Large intestine (tissue), 3 donors: ENCODE measurements at regions not wholly inside any gene's neighbourhood (a gene's known extent, or its start where the extent isn't known, plus 50 kb on each side); places are given as distances from the start of the nearest gene placed in this dataset.

Experiments used
- DNase-seq, 2 donors: peaks; one replicate each; pipeline versions ENCODE4 v3.0.0 to v3.0.0-alpha.2; 2013
- H3K27ac ChIP-seq: one replicate; pipeline ENCODE4 v1.5.1; 2013; ENCODE audit warnings: low read length
- H3K27me3 ChIP-seq: 2 replicates; pipeline ENCODE4 v1.6.1; 2013; ENCODE audit warnings: low read length; ENCODE audit not compliant: control insufficient read depth, insufficient read depth
- H3K36me3 ChIP-seq: 2 replicates; pipeline ENCODE4 v1.6.1; 2013; ENCODE audit warnings: low read length; ENCODE audit not compliant: control insufficient read depth, insufficient read depth
- H3K4me1 ChIP-seq: one replicate; pipeline ENCODE4 v1.6.1; 2013; ENCODE audit warnings: low read length; ENCODE audit not compliant: control insufficient read depth, insufficient read depth
- H3K4me3 ChIP-seq: one replicate; pipeline ENCODE4 v1.5.1; 2013; ENCODE audit warnings: low read length
- H3K9me3 ChIP-seq: one replicate; pipeline ENCODE4 v1.6.1; 2013; ENCODE audit warnings: mild to moderate bottlenecking, low read depth, low read length, moderate library complexity; ENCODE audit not compliant: control insufficient read depth
- WGBS: methylation state at CpG from one replicate; pipeline ENCODE4 v1.1.5; 2013; ENCODE audit warnings: low lambda C conversion rate; ENCODE audit not compliant: insufficient coverage; 5-methylcytosine and 5-hydroxymethylcytosine counted together

DNA sequence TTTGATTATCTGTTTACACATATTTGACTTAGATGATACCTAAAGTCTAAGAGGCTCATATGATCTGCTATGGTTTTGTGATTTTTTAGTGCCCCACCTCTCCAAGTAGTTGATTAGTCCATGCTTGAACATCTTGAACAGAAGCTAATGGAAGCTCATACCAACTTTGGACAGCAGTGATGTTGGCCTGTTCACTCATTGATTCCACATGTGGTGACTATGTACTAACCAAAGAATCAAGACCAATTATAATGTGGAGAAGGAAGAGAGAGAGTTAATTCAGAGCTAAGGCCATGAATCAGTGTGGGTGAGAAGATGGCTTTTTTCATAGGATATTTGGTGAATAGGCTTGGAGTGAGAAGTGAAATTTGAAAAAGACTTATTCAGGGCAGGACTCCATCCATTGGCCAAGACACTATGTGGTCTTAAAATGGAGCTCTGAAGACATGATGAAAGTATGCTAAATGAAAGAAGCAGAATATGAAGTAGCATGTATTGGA is 178.3 kb upstream of the TWIST2 start:
- H3K4me1 ChIP-seq: no peaks in the 10 kb centered on the region

DNA sequence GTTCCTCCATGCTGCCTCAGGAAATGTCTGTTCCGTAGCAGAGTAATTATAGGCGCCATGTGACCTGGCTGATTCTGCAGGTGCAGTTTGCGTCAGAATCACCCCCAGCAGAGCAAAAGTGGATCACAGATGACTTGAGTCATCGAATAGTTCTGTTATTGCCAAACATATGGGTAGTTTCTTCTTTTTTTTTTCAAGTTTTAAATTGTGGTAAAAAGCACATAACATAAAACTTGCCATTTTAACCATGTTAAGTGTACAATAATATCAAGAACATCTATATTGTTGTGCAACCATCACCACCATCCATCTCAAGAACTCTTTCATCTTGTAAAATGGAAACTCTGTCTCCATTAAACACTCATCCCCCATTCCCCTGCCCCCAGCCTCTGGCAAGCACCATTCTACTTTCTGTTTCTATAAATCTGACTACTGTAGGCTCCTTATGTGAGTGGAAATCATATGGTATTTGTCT is 177.7 kb upstream of the TWIST2 start:
- Histone ChIP-seq H3K27ac (no peak overlapping the region), H3K4me1 (no peaks in the 10 kb centered on the region), H3K4me3 (no peak overlapping the region), H3K36me3 (no peaks in the 10 kb centered on the region), H3K9me3 (peaks cover 3% of the 10 kb centered on the region), H3K27me3 (no peaks in the 10 kb centered on the region)
- no CpG with 5 or more reads among the region's 4 CpGs for WGBS
- no peak for DNase-seq

More for the DNA sequence above, 178.3 kb upstream of the TWIST2 start:
- peaks cover 3% of the 10 kb centered on the region for H3K9me3 ChIP-seq
- no peaks in the 10 kb centered on the region for H3K27me3 ChIP-seq
- no peak overlapping the region for H3K4me3 ChIP-seq
- DNase-seq: no peak
- H3K36me3 ChIP-seq: no peaks in the 10 kb centered on the region
- H3K27ac ChIP-seq: no peak overlapping the region

DNA sequence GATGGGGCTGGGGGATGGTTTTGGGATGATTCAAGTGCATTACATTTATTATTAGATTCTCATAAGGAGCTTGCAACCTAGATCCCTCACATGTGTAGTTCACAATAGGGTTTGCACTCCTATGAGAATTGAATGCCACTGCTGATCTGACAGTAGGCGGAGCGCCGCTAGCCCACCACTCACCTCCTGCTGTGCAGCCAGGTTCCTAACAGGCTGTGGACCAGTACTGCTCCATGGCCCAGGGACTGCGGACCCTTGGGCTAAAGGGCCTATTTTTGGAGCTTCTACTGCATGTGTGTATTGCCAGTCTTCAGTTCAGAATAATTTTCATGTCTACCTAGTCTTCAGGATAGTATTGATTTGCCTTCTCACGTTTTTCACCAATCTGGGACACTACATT is 165.3 kb upstream of the TWIST2 start:
- H3K36me3 ChIP-seq: no peaks in the 10 kb centered on the region
- no peak overlapping the region for H3K4me3 ChIP-seq
- DNase-seq: no peak
- no peaks in the 10 kb centered on the region for H3K4me1 ChIP-seq
- H3K27me3 ChIP-seq: no peaks in the 10 kb centered on the region
- no peak overlapping the region for H3K27ac ChIP-seq
- H3K9me3 ChIP-seq: no peaks in the 10 kb centered on the region
- 63% methylated on average over 1 of the region's 5 CpGs for WGBS

- Histone ChIP-seq H3K27ac (no peak overlapping the region), H3K4me1 (no peaks in the 10 kb centered on the region), H3K9me3 (no peaks in the 10 kb centered on the region), H3K27me3 (no peaks in the 10 kb centered on the region), H3K36me3 (no peaks in the 10 kb centered on the region), H3K4me3 (no peak overlapping the region)
- WGBS: 100% methylated on average over 1 of the region's 8 CpGs
- DNase-seq: no peak
Measured at GRCh38 chr2:238684362-238685326, 163.2 kb upstream of the TWIST2 start.

GRCh38 chr2:238685327-238685709 is 162.6 kb upstream of the TWIST2 start:
- no peak for DNase-seq
- no CpG with 5 or more reads among the region's 4 CpGs for WGBS
- H3K4me1 ChIP-seq: no peaks in the 10 kb centered on the region
- H3K27me3 ChIP-seq: no peaks in the 10 kb centered on the region
- no peaks in the 10 kb centered on the region for H3K9me3 ChIP-seq
- no peak overlapping the region for H3K27ac ChIP-seq
- H3K4me3 ChIP-seq: no peak overlapping the region
- H3K36me3 ChIP-seq: no peaks in the 10 kb centered on the region

- Histone ChIP-seq H3K36me3 (no peaks in the 10 kb centered on the region), H3K27me3 (no peaks in the 10 kb centered on the region), H3K4me1 (no peaks in the 10 kb centered on the region), H3K9me3 (no peaks in the 10 kb centered on the region), H3K27ac (no peak overlapping the region), H3K4me3 (no peak overlapping the region)
- DNase-seq: no peak
- no CpG with 5 or more reads among the region's 2 CpGs for WGBS
Measured at GRCh38 chr2:238685713-238686112, 162.2 kb upstream of the TWIST2 start.

GRCh38 chr2:238686223-238686622 is 161.7 kb upstream of the TWIST2 start:
- Histone ChIP-seq H3K36me3 (no peaks in the 10 kb centered on the region), H3K27me3 (no peaks in the 10 kb centered on the region), H3K4me3 (no peak overlapping the region), H3K4me1 (no peaks in the 10 kb centered on the region), H3K9me3 (no peaks in the 10 kb centered on the region), H3K27ac (no peak overlapping the region)
- WGBS: 92% methylated on average over 2 of the region's 7 CpGs
- no peak for DNase-seq

DNA sequence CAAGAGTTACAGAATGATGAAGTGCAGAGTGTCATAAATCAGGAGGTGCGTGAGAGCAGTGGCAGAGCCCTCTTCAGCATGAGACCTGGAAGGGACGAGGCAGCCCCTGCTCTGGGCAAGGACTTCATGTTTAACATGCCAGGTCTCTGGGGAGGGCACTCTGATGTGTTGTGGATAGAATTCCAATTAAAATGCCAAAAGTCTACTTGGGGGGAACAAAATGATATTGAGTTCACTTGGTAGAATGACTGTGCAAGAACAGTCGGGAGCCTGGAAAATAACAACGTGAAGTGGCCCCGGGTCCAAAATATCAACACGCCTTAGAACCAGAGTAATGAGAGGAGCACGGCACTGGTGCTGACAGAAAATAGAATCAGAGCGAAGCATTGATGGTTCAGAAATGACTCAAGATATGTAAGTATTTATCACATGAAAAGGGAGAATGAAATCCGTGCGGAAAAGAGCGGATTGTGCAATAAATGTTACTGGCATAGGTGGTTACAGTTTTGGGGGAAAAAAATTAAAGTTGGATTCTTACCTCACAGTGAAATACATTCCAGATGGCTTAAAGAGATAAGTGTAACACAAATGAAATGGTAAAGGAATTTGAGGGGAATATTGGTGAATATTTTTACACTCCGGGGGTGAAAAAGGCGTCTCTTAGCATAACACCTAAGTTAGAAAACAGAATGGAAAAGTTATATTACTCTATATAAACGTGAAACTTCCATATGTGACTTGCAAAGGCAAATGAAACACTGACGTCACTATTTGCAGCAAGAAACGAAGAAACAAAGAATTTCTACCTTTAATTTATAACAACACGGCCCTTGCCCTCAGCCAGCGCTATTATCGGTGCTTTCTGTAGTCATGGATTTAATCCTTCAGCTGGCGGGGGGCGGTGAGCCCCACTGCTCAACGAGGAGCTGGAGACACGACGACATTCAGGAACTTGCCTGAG is 159.4 kb upstream of the TWIST2 start:
- H3K27me3 ChIP-seq: no peaks in the 10 kb centered on the region
- no peak for DNase-seq
- no peaks in the 10 kb centered on the region for H3K9me3 ChIP-seq
- 71% methylated on average over 11 of the region's 24 CpGs for WGBS
- no peak overlapping the region for H3K4me3 ChIP-seq
- no peak overlapping the region for H3K27ac ChIP-seq
- no peaks in the 10 kb centered on the region for H3K4me1 ChIP-seq
- H3K36me3 ChIP-seq: no peaks in the 10 kb centered on the region

DNA sequence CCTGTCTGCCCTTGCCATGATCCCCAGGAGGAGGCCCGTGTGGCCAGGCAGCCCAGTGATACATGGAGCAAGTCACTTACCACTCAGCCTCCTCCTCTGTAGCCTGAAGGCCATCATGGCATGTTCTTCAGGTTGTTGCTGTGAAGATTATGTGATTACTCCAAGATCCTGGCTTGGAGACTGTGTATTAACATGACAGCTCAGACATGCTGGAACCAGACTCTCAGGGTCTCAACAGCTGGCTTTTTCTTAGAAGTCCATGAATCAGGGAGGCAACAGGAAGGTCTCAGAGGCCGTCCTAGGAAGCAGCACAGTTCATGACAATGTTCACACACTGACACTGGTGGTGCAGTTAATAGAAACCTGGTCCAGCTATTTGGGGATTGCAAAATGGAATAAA is 158.6 kb upstream of the TWIST2 start:
- WGBS: no CpG with 5 or more reads among the region's 2 CpGs
- no peaks in the 10 kb centered on the region for H3K4me1 ChIP-seq
- DNase-seq: no peak
- no peak overlapping the region for H3K27ac ChIP-seq
- no peaks in the 10 kb centered on the region for H3K36me3 ChIP-seq
- no peaks in the 10 kb centered on the region for H3K9me3 ChIP-seq
- H3K27me3 ChIP-seq: no peaks in the 10 kb centered on the region
- no peak overlapping the region for H3K4me3 ChIP-seq

DNA sequence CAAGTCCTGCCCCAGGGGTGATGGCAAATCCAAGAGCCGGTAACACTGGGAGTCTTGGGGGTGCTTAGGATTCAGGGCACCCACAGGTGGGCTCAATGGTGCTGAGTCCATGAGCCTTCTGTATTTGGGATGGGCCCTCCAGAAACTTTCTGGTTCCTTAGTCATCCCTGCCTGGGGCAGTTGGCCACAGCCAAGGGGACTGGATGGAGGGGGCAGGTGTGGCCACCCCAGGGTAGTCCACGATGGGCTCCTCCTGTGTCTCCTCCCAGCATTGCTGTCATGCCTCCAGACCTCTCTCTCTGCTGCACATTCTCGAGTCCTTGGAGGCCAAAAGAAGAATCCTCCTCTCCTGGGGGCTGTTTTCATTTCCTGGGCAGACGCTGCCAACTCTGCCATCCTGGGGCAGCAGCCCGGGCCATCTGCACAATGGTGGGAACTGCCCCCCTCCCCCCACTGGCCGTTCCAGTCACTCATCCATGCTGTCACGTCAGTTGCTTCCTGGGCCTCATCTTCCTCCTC is 158.0 kb upstream of the TWIST2 start:
- H3K4me3 ChIP-seq: no peak overlapping the region
- no peak for DNase-seq
- H3K27ac ChIP-seq: no peak overlapping the region
- 50% methylated on average over 2 of the region's 7 CpGs for WGBS
- no peaks in the 10 kb centered on the region for H3K36me3 ChIP-seq
- no peaks in the 10 kb centered on the region for H3K27me3 ChIP-seq
- H3K9me3 ChIP-seq: no peaks in the 10 kb centered on the region
- H3K4me1 ChIP-seq: no peaks in the 10 kb centered on the region
